Fibroblast of lung (primary cell): ENCODE measurements at regions not wholly inside any gene's neighbourhood (a gene's known extent, or its start where the extent isn't known, plus 50 kb on each side); places are given as distances from the start of the nearest gene placed in this dataset.

Experiments used
- DNase-seq, 2 donors: peaks; one replicate each; pipeline versions ENCODE4 v3.0.0 to v3.0.0-alpha.2; 2010; ENCODE audit warnings: low read depth in 2 of 2
- H2AFZ ChIP-seq: 2 replicates; pipeline ENCODE4 v1.5.1; 2012; ENCODE audit warnings: low read length, control low read depth, inconsistent platforms
- H3K27ac ChIP-seq: 2 replicates; pipeline ENCODE4 v1.5.1; 2011; ENCODE audit warnings: low read length, control low read depth; ENCODE audit not compliant: insufficient read depth
- H3K27me3 ChIP-seq: 2 replicates; pipeline ENCODE4 v1.5.1; 2011; ENCODE audit warnings: mild to moderate bottlenecking, low read length; ENCODE audit not compliant: control insufficient read depth, insufficient read depth
- H3K36me3 ChIP-seq: 2 replicates; pipeline ENCODE4 v1.5.1; 2011; ENCODE audit warnings: low read length; ENCODE audit not compliant: control insufficient read depth, insufficient read depth
- H3K4me1 ChIP-seq: 2 replicates; pipeline ENCODE4 v1.5.1; 2011; ENCODE audit warnings: low read length; ENCODE audit not compliant: control insufficient read depth, insufficient read depth; ENCODE audit errors: extremely low read depth
- H3K4me2 ChIP-seq: 2 replicates; pipeline ENCODE4 v1.5.1; 2011; ENCODE audit warnings: low read length, control low read depth; ENCODE audit not compliant: insufficient read depth; ENCODE audit errors: extremely low read depth
- H3K4me3 ChIP-seq, 4 experiments: fragments of 200-600 bp in 1 of 4; sonication (generic) in 1 of 4; replicated peaks in 1 of 4; 2 replicates each; pipeline ENCODE4 v1.5.1; 2011 to 2016; ENCODE audit warnings: low read length in 4 of 4, low read depth in 3 of 4, mild to moderate bottlenecking in 3 of 4, control low read depth in 2 of 4, inconsistent platforms in 1 of 4, mixed read lengths in 1 of 4; ENCODE audit not compliant: insufficient read depth in 1 of 4; ENCODE audit errors: control extremely low read depth in 1 of 4
- H3K79me2 ChIP-seq: 2 replicates; pipeline ENCODE4 v1.5.1; 2012; ENCODE audit warnings: mild to moderate bottlenecking, low read length, inconsistent platforms; ENCODE audit not compliant: control insufficient read depth, insufficient read depth
- H3K9ac ChIP-seq: 2 replicates; pipeline ENCODE4 v1.5.1; 2011; ENCODE audit warnings: mild to moderate bottlenecking, low read length, control low read depth; ENCODE audit not compliant: insufficient read depth
- H3K9me3 ChIP-seq: 2 replicates; pipeline ENCODE4 v1.5.1; 2012; ENCODE audit warnings: low read depth, low read length; ENCODE audit not compliant: control insufficient read depth, insufficient read depth
- H4K20me1 ChIP-seq: 2 replicates; pipeline ENCODE4 v1.5.1; 2011; ENCODE audit warnings: low read length; ENCODE audit not compliant: control insufficient read depth, insufficient read depth; ENCODE audit errors: extremely low read depth
- CTCF ChIP-seq, 2 donors: IDR thresholded peaks in 1 of 2; conservative IDR thresholded peaks in 1 of 2; 1 replicate in 1 of 2; 2 replicates in 1 of 2; pipeline ENCODE4 v1.5.1; 2011 to 2012; ENCODE audit warnings: low read length in 2 of 2, control low read depth in 1 of 2, inconsistent platforms in 1 of 2, low read depth in 1 of 2, mild to moderate bottlenecking in 1 of 2
- EZH2 ChIP-seq: IDR thresholded peaks from 2 replicates; pipeline ENCODE4 v1.5.1; 2012; ENCODE audit warnings: low read length, control low read depth, mild to moderate bottlenecking; ENCODE audit errors: missing control alignments

GRCh38 chr4:24143741-24144140 lies 253.9 kb upstream of the PPARGC1A start:
- Histone ChIP-seq H2AFZ (no peak overlapping the region), H3K27ac (no peak overlapping the region), H3K9me3 (no peaks in the 10 kb centered on the region), H3K9ac (no peak overlapping the region), H3K4me1 (no peaks in the 10 kb centered on the region), H3K79me2 (no peaks in the 10 kb centered on the region), H3K36me3 (no peaks in the 10 kb centered on the region), H3K4me2 (no peak overlapping the region), H4K20me1 (no peaks in the 10 kb centered on the region), H3K4me3 (no peak overlapping the region), H3K27me3 (no peaks in the 10 kb centered on the region)
- DNase-seq = no peak
- no peak for TF ChIP-seq CTCF (conservative IDR thresholded peaks at IDR 0.05 in 1 of 2, IDR thresholded peaks at IDR 0.05 in 1 of 2; ENCODE audit: low read depth in 1 of 2, low read length in 2 of 2)
- no peak for TF ChIP-seq EZH2

GRCh38 chr4:24141836-24142235 lies 252.0 kb upstream of the PPARGC1A start:
- no peaks in the 10 kb centered on the region for H3K4me1 ChIP-seq
- no peak for DNase-seq

GRCh38 chr4:24140892-24141291 lies 251.0 kb upstream of the PPARGC1A start:
- H3K4me3 ChIP-seq = no peak overlapping the region
- no peaks in the 10 kb centered on the region for H3K79me2 ChIP-seq
- no peaks in the 10 kb centered on the region for H4K20me1 ChIP-seq
- H3K27ac ChIP-seq = no peak overlapping the region
- H3K9ac ChIP-seq = no peak overlapping the region
- no peak for TF ChIP-seq EZH2
- no peak for TF ChIP-seq CTCF (conservative IDR thresholded peaks at IDR 0.05 in 1 of 2, IDR thresholded peaks at IDR 0.05 in 1 of 2; ENCODE audit: low read depth in 1 of 2, low read length in 2 of 2)
- no peak overlapping the region for H2AFZ ChIP-seq
- no peaks in the 10 kb centered on the region for H3K27me3 ChIP-seq
- H3K9me3 ChIP-seq = no peaks in the 10 kb centered on the region
- no peak for DNase-seq
- H3K4me1 ChIP-seq = no peaks in the 10 kb centered on the region
- H3K4me2 ChIP-seq = no peak overlapping the region
- no peaks in the 10 kb centered on the region for H3K36me3 ChIP-seq

More at GRCh38 chr4:24141836-24142235, 252.0 kb upstream of the PPARGC1A start:
- Histone ChIP-seq H3K36me3 (no peaks in the 10 kb centered on the region), H3K27me3 (no peaks in the 10 kb centered on the region), H4K20me1 (no peaks in the 10 kb centered on the region), H3K9ac (no peak overlapping the region), H3K4me3 (no peak overlapping the region), H3K79me2 (no peaks in the 10 kb centered on the region), H3K9me3 (no peaks in the 10 kb centered on the region), H3K4me2 (no peak overlapping the region), H2AFZ (no peak overlapping the region), H3K27ac (no peak overlapping the region)
- TF ChIP-seq EZH2 = no peak
- no peak for TF ChIP-seq CTCF (conservative IDR thresholded peaks at IDR 0.05 in 1 of 2, IDR thresholded peaks at IDR 0.05 in 1 of 2; ENCODE audit: low read depth in 1 of 2, low read length in 2 of 2)
